ENCODE measurements at regions not wholly inside any gene's neighbourhood (a gene's known extent, or its start where the extent isn't known, plus 50 kb on each side); places are given as distances from the start of the nearest gene placed in this dataset.

DNA sequence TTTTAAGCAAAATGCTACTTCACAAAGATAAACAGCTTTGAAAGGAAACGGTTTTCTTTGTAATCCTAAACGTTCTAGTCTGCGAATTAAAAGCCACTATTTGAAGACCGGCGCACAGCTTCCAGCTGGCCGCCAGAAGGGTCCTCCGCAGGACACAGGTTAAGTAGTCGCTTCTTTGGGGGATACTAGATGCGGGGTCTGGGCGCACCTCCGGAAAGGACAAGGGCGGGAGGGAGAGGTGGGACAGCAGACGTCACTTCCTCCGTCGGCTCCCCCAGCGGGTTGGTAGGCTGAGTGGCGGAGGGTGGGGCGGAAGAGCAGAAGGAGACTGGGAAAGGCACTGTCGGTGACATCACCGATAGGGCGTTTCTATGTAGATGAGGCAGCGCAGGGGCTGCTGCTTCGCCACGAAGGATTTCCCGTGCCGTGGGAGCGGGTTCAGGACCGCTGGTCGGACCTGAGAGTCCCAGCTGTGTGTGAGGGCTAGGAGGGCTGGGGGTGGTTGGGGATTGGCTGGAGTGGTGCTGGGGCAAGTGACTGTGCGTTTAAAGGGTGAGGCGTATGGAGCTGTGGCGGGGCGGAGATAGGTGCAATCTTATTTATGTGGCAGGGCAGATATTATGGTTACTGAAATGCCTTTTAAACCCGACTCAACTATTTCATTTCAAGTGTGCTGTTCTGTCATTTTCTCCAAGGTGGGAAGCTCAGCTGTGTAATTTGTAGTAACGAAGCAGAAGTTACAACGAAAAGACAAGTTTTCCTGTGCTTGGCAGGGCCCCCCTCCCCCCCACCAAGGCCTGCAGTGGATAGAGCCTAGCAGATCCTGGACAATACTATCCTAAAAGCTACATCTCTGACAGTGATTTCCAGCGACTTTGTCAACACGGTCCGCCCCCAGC is 158.3 kb upstream of the NOTCH2NLA start (continued):
- TF ChIP-seq ZFP1 (CRISPR knock-in tag; IDR thresholded peaks at IDR 0.05) (peak; percentile 58; the same call in 1 of the 2 replicates), RHOXF2B (CRISPR knock-in tag; conservative IDR thresholded peaks at IDR 0.05) (peak; percentile 97), ZNF717 (CRISPR knock-in tag; IDR thresholded peaks at IDR 0.05) (peak; percentile 96), NCOR1 (IDR thresholded peaks at IDR 0.05) (peak; percentile 92), YY1 (IDR thresholded peaks at IDR 0.05; ENCODE audit: borderline replicate concordance in 1 of 3, control insufficient read depth in 1 of 3, extremely low read depth in 1 of 3, insufficient read depth in 3 of 3, insufficient read length in 1 of 3, insufficient replicate concordance in 2 of 3, low read depth in 1 of 3, low read length in 2 of 3) (peak in 1 of 3 experiments; percentile 16), GABPB1 (CRISPR knock-in tag; IDR thresholded peaks at IDR 0.05) (peak; percentile 38; the same call in 1 of the 2 replicates), KLF6 (CRISPR knock-in tag; IDR thresholded peaks at IDR 0.05; ENCODE audit: borderline replicate concordance) (peak; percentile 23; the same call in 1 of the 2 replicates), RFX1 (IDR thresholded peaks at IDR 0.05) (peak; percentile 42), PHF20 (IDR thresholded peaks at IDR 0.05; ENCODE audit: partially characterized antibody) (peak; percentile 45), HDAC3 (IDR thresholded peaks at IDR 0.05; ENCODE audit: borderline replicate concordance, partially characterized antibody) (peak; percentile 40), NFIC (IDR thresholded peaks at IDR 0.05) (peak; percentile 81), TCF7 (IDR thresholded peaks at IDR 0.05; ENCODE audit: borderline replicate concordance) (0 out of 2 replicates have a peak, but pooled peaks have one; percentile 65), KDM4B (IDR thresholded peaks at IDR 0.05; ENCODE audit: borderline replicate concordance in 2 of 2, low read depth in 1 of 2) (peak in 1 of 2 experiments; percentile 99; a peak in 2 of 4 replicates), PYGO2 (tag; IDR thresholded peaks at IDR 0.05) (0 out of 2 replicates have a peak, but pooled peaks have one; percentile 37)
- TF ChIP-seq, protein P1, sequence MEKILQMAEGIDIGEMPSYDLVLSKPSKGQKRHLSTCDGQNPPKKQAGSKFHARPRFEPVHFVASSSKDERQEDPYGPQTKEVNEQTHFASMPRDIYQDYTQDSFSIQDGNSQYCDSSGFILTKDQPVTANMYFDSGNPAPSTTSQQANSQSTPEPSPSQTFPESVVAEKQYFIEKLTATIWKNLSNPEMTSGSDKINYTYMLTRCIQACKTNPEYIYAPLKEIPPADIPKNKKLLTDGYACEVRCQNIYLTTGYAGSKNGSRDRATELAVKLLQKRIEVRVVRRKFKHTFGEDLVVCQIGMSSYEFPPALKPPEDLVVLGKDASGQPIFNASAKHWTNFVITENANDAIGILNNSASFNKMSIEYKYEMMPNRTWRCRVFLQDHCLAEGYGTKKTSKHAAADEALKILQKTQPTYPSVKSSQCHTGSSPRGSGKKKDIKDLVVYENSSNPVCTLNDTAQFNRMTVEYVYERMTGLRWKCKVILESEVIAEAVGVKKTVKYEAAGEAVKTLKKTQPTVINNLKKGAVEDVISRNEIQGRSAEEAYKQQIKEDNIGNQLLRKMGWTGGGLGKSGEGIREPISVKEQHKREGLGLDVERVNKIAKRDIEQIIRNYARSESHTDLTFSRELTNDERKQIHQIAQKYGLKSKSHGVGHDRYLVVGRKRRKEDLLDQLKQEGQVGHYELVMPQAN (IDR thresholded peaks at IDR 0.05; ENCODE audit: borderline replicate concordance), result peak; percentile 41; the same call in 1 of the 2 replicates
- TF ChIP-seq, protein P2, sequence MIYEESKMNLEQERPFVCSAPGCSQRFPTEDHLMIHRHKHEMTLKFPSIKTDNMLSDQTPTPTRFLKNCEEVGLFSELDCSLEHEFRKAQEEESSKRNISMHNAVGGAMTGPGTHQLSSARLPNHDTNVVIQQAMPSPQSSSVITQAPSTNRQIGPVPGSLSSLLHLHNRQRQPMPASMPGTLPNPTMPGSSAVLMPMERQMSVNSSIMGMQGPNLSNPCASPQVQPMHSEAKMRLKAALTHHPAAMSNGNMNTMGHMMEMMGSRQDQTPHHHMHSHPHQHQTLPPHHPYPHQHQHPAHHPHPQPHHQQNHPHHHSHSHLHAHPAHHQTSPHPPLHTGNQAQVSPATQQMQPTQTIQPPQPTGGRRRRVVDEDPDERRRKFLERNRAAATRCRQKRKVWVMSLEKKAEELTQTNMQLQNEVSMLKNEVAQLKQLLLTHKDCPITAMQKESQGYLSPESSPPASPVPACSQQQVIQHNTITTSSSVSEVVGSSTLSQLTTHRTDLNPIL (CRISPR knock-in tag; IDR thresholded peaks at IDR 0.05), result peak; percentile 86
- TF ChIP-seq, protein P3, sequence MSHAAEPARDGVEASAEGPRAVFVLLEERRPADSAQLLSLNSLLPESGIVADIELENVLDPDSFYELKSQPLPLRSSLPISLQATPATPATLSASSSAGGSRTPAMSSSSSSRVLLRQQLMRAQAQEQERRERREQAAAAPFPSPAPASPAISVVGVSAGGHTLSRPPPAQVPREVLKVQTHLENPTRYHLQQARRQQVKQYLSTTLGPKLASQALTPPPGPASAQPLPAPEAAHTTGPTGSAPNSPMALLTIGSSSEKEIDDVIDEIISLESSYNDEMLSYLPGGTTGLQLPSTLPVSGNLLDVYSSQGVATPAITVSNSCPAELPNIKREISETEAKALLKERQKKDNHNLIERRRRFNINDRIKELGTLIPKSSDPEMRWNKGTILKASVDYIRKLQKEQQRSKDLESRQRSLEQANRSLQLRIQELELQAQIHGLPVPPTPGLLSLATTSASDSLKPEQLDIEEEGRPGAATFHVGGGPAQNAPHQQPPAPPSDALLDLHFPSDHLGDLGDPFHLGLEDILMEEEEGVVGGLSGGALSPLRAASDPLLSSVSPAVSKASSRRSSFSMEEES (CRISPR knock-in tag; IDR thresholded peaks at IDR 0.05), result peak; percentile 27; the same call in 1 of the 2 replicates

Measured in K562 (cell line).